Activated CD8-positive, alpha-beta memory T cell treated with anti-CD3 and anti-CD28 coated beads for 36 hours (primary cell): ENCODE measurements at regions not wholly inside any gene's neighbourhood (a gene's known extent, or its start where the extent isn't known, plus 50 kb on each side); places are given as distances from the start of the nearest gene placed in this dataset.
"Not testable (repeated sequence)": the region's sequence is repeated elsewhere in the genome, so short reads cannot be mapped to it uniquely, and the experiment has no call there.

Experiments
- CTCF ChIA-PET: fragments of 350-600 bp; sonication (Branson Sonifier 250); formaldehyde crosslinking; loops from one replicate; lab custom pipeline; 2021; ENCODE audit warnings: antibody characterized with exemption; lab: Charles Lee
- POLR2A ChIA-PET: fragments of 350-600 bp; sonication (Branson Sonifier 250); formaldehyde crosslinking; loops from one replicate; lab custom pipeline; 2021; ENCODE audit warnings: antibody characterized with exemption; lab: Charles Lee

DNA sequence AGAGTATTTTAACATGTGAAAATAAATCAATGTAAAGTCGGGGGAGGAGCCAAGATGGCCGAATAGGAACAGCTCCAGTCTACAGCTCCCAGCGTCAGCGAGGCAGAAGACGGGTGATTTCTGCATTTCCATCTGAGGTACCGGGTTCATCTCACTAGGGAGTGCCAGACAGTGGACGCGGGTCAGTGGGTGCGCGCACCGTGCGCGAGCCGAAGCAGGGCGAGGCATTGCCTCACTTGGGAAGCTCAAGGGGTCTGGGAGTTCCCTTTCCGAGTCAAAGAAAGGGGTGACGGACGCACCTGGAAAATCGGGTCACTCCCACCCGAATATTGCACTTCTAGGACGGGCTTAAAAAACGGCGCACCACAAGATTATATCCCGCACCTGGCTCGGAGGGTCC, 208.4 kb upstream of the LRTM1 start:
- POLR2A ChIA-PET, CTCF ChIA-PET: not testable (repeated sequence)

GRCh38 chr3:55128225-55128823, 200.5 kb upstream of the LRTM1 start:
- CTCF ChIA-PET = no interaction called here
- POLR2A ChIA-PET = no interaction called here

- ChIA-PET CTCF (no interaction called here), POLR2A (no interaction called here)
Observed at GRCh38 chr3:55127565-55127964, 199.7 kb upstream of the LRTM1 start.

DNA sequence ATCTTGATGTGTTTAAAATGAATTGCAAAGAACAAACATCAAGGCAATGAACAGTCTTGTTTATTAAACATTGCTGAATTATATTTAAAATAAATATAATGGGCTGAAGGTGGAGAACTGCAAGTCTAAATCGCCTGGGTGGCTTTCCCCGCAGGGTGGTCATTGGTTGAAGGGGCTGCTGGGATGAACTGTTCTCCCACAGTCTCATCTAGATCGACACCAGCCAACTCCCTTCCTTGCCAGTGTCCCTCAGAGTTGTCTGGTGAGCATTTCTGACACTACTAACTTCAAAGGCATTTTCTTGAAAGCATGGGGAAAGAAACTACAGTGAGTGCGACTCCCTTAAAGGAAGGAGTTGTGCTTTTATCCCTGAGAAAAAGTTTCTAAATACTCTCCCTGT, 196.5 kb upstream of the LRTM1 start:
- ChIA-PET CTCF (no interaction called here), POLR2A (no interaction called here)
